Body of pancreas (tissue), 4 donors: ENCODE measurements at regions not wholly inside any gene's neighbourhood (a gene's known extent, or its start where the extent isn't known, plus 50 kb on each side); places are given as distances from the start of the nearest gene placed in this dataset.
A peak's percentile ranks its signal among the peaks of the same experiment; 100 is the strongest.

Source experiments
- CTCF ChIP-seq, 7 experiments: fragments of 450-650 bp in 4 of 7; fragments of 200-600 bp in 3 of 7; sonication (generic) in 3 of 7; IDR thresholded peaks; one replicate each; pipeline ENCODE4 v1.5.1; 2016 to 2019; ENCODE audit warnings: antibody characterized with exemption in 7 of 7
- POLR2A ChIP-seq, 3 donors: fragments of 450-650 bp; IDR thresholded peaks; one replicate each; pipeline ENCODE4 v1.6.1; 2016; ENCODE audit warnings: antibody characterized with exemption in 3 of 3, mild to moderate bottlenecking in 2 of 3

DNA sequence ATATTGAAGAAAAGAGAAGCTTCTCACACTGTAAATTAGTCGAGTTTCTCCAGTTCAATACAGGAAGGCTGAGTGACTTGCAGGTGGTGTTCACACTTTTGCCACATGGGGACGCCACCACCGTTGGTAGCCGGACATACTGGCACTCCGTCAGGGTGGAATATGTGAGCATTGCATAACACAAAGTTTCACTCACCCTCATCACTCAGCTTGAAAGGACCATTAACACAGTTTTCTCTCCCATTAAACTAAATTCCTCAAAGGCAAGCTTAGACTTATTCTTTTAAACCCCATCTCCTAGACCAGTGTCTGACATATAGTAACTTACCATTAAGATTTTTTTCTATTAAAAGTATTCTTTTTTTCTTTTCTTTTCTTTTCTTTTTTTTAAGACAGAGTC lies 105.3 kb upstream of the SERBP1 start:
- TF ChIP-seq CTCF (IDR thresholded peaks at IDR 0.05) (peak; percentile 61 to 95 (median 93)), POLR2A (IDR thresholded peaks at IDR 0.05) (no peak)
